SK-N-SH treated with all-trans-retinoic acid at 6 μM for 48 hours (cell line): ENCODE measurements at regions not wholly inside any gene's neighbourhood (a gene's known extent, or its start where the extent isn't known, plus 50 kb on each side); places are given as distances from the start of the nearest gene placed in this dataset.

Experiments
- ARNTL ChIP-seq: fragments of 450-650 bp; formaldehyde crosslinking; IDR thresholded peaks from 2 replicates; pipeline ENCODE4 v1.5.0; 2020; ENCODE audit warnings: low read depth, mild to moderate bottlenecking, moderate library complexity, borderline replicate concordance
- CSDC2 ChIP-seq: fragments of 250-450 bp; sonication (Bioruptor Pico); IDR thresholded peaks from 2 replicates; pipeline ENCODE4 v1.5.0; 2020; ENCODE audit warnings: mild to moderate bottlenecking, moderate library complexity
- CSRNP3 ChIP-seq: fragments of 250-450 bp; sonication (Bioruptor Pico); IDR thresholded peaks from 2 replicates; pipeline ENCODE4 v1.5.1; 2021; ENCODE audit warnings: mild to moderate bottlenecking, moderate library complexity
- GLIS3 ChIP-seq: fragments of 250-450 bp; sonication (Bioruptor Pico); IDR thresholded peaks from 2 replicates; pipeline ENCODE4 v1.5.0; 2020; ENCODE audit warnings: mild to moderate bottlenecking, moderate library complexity
- ISL1 ChIP-seq: fragments of 250-450 bp; sonication (Bioruptor Pico); IDR thresholded peaks from 2 replicates; pipeline ENCODE4 v2.1.2; 2022; ENCODE audit warnings: mild to moderate bottlenecking, moderate library complexity
- PPARA ChIP-seq: fragments of 250-450 bp; sonication (Bioruptor Pico); IDR thresholded peaks from 2 replicates; pipeline ENCODE4 v1.5.0; 2020; ENCODE audit warnings: mild to moderate bottlenecking, borderline replicate concordance
- RARB ChIP-seq: fragments of 250-450 bp; sonication (Bioruptor Pico); IDR thresholded peaks from 2 replicates; pipeline ENCODE4 v1.8.0; 2021; ENCODE audit warnings: mild to moderate bottlenecking, moderate library complexity
- TCF4 ChIP-seq: fragments of 250-450 bp; sonication (Bioruptor Pico); IDR thresholded peaks from 2 replicates; pipeline ENCODE4 v1.8.0; 2021; ENCODE audit warnings: mild to moderate bottlenecking, moderate library complexity, borderline replicate concordance
- ZFP30 ChIP-seq: fragments of 450-650 bp; formaldehyde crosslinking; IDR thresholded peaks from 2 replicates; pipeline ENCODE4 v1.5.0; 2022; ENCODE audit warnings: mild to moderate bottlenecking, moderate library complexity
- ZNF70 ChIP-seq: fragments of 450-650 bp; formaldehyde crosslinking; IDR thresholded peaks from 2 replicates; pipeline ENCODE4 v1.5.0; 2020; ENCODE audit warnings: mild to moderate bottlenecking, moderate library complexity
- TF ChIP-seq, protein P1 (sequence below): fragments of 250-450 bp; sonication (Bioruptor Pico); IDR thresholded peaks from 2 replicates; pipeline ENCODE4 v1.8.0; 2020; ENCODE audit warnings: mild to moderate bottlenecking, moderate library complexity, borderline replicate concordance

DNA sequence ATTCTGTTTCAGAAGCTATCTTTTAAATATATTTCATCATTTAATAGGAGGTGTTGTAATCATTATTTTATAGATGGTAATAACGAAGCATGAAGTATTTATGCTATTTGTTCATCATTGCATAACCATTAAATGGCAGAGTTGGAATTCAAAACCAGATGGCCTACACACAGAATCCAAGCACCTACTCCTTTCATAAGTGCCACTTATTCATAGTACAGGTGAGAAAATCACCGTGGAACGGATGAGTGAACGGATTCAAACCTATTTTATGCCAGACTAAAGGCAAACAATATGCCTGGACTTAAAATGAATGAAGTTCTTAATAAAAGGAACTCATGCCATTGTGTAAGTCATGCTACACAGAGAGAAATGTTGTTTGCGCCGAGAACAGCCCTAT, 397.9 kb upstream of the ADGRB3 start:
- no peak for TF ChIP-seq CSRNP3 (CRISPR knock-in tag)
- no peak for TF ChIP-seq PPARA (CRISPR knock-in tag)
- no peak for TF ChIP-seq ZNF70 (CRISPR knock-in tag)
- no peak for TF ChIP-seq ARNTL (CRISPR knock-in tag)
- no peak for TF ChIP-seq ISL1 (CRISPR knock-in tag)
- TF ChIP-seq, protein P1, sequence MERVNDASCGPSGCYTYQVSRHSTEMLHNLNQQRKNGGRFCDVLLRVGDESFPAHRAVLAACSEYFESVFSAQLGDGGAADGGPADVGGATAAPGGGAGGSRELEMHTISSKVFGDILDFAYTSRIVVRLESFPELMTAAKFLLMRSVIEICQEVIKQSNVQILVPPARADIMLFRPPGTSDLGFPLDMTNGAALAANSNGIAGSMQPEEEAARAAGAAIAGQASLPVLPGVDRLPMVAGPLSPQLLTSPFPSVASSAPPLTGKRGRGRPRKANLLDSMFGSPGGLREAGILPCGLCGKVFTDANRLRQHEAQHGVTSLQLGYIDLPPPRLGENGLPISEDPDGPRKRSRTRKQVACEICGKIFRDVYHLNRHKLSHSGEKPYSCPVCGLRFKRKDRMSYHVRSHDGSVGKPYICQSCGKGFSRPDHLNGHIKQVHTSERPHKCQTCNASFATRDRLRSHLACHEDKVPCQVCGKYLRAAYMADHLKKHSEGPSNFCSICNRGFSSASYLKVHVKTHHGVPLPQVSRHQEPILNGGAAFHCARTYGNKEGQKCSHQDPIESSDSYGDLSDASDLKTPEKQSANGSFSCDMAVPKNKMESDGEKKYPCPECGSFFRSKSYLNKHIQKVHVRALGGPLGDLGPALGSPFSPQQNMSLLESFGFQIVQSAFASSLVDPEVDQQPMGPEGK = no peak
- TF ChIP-seq GLIS3 = no peak
- no peak for TF ChIP-seq RARB (CRISPR knock-in tag)
- TF ChIP-seq TCF4 (CRISPR knock-in tag) = no peak
- TF ChIP-seq CSDC2 = no peak
- TF ChIP-seq ZFP30 (CRISPR knock-in tag) = no peak
